AG09319 (cell line): ENCODE measurements at regions not wholly inside any gene's neighbourhood (a gene's known extent, or its start where the extent isn't known, plus 50 kb on each side); places are given as distances from the start of the nearest gene placed in this dataset.

Experiments used
- DNase-seq: peaks from one replicate; pipeline ENCODE4 v3.0.0-alpha.2; 2010; ENCODE audit warnings: low read depth; ENCODE audit errors: extremely low read depth
- CTCF ChIP-seq: IDR thresholded peaks from 2 replicates; pipeline ENCODE4 v1.5.1; 2011; ENCODE audit warnings: low read depth, mild to moderate bottlenecking, inconsistent platforms, low read length, moderate library complexity

GRCh38 chr3:21170964-21171363 is 580.0 kb downstream of the ZNF385D start:
- peak; percentile 29 for TF ChIP-seq CTCF
- DNase-seq: no peak

GRCh38 chr3:21169948-21170347 is 581.1 kb downstream of the ZNF385D start:
- no peak for DNase-seq
- no peak for TF ChIP-seq CTCF

- TF ChIP-seq CTCF: no peak
Observed at GRCh38 chr3:21168471-21168870, 582.5 kb downstream of the ZNF385D start.

GRCh38 chr3:21163956-21164355 is 587.1 kb downstream of the ZNF385D start:
- no peak for TF ChIP-seq CTCF
- no peak for DNase-seq

More at GRCh38 chr3:21168471-21168870, 582.5 kb downstream of the ZNF385D start:
- no peak for DNase-seq

- TF ChIP-seq CTCF: no peak
- DNase-seq: no peak
Observed at GRCh38 chr3:21159543-21159906, 591.5 kb downstream of the ZNF385D start.

- no peak for DNase-seq
- TF ChIP-seq CTCF: no peak
Observed at GRCh38 chr3:21158861-21159542, 592.0 kb downstream of the ZNF385D start.

- DNase-seq: no peak
- no peak for TF ChIP-seq CTCF
Observed at GRCh38 chr3:21154911-21155310, 596.1 kb downstream of the ZNF385D start.
